ENCODE measurements at regions not wholly inside any gene's neighbourhood (a gene's known extent, or its start where the extent isn't known, plus 50 kb on each side); places are given as distances from the start of the nearest gene placed in this dataset.

DNA sequence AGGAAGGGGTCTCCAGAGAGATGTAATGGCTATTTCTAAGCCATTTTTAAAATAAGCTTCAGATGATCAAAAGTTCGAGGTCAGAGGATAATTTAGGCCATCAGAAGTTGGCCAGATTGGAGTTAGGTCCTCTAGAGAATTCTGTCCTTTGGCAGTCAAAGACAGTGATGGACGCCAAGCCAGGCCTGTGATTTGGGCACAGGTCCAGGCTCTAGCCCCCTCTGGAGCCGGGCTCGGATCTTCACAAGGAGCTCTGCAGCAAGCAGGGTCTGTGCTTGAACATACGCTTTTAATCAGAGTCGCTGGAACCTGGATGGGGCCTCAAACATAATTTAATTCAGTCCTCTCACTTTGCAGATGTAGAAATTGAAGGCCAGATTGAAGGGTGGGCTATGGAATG lies 151.4 kb upstream of the BCL6 start:
- TF ChIP-seq CTCF (IDR thresholded peaks at IDR 0.05) (no peak), POLR2A (IDR thresholded peaks at IDR 0.05) (no peak)

Measured in uterus (tissue), 2 donors.